HepG2 (cell line): ENCODE measurements at regions not wholly inside any gene's neighbourhood (a gene's known extent, or its start where the extent isn't known, plus 50 kb on each side); places are given as distances from the start of the nearest gene placed in this dataset.

Experiments
- ATAC-seq: fragments of 200-7000 bp; cut with Tn5 transposase; 3 replicates; pipeline ENCODE4 v1.9.1; 2020; ENCODE audit warnings: mild to moderate bottlenecking, moderate library complexity
- BruUV-seq: library from RNA; stranded (reverse); fragments of 400-500 nt; replicated peaks from 2 replicates; lab custom pipeline; 2021; lab: Mats Ljungman, UMichigan
- CTCF ChIA-PET: fragments of 300-600 bp; formaldehyde crosslinking; extraction: SDS; loops from one replicate; lab custom pipeline; 2021; ENCODE audit warnings: low total read pairs, inconsistent platforms, low intra/inter-chr PET ratio; lab: Yijun Ruan, JAX
- POLR2A ChIA-PET: fragments of 350-600 bp; sonication (Branson Sonifier 250); formaldehyde crosslinking; loops from one replicate; lab custom pipeline; 2020; ENCODE audit warnings: antibody characterized with exemption, inconsistent platforms; lab: Yijun Ruan, JAX
- DNase-seq: peaks from one replicate; pipeline ENCODE4 v3.0.0-alpha.2; 2015; ENCODE audit warnings: low spot score
- FAIRE-seq: peaks from 3 replicates; lab custom pipeline; 2011; peaks lifted over from hg19 to GRCh38; lab: Jason Lieb, UNC
- H2AFZ ChIP-seq: one replicate; pipeline ENCODE4 v1.6.1; 2011; ENCODE audit warnings: low read length, inconsistent platforms
- H3K27ac ChIP-seq: fragments of 300-600 bp; 3 replicates; pipeline ENCODE4 v1.8.0; 2011; ENCODE audit warnings: mixed run types, mild to moderate bottlenecking, mixed read lengths, low read length, inconsistent platforms; ENCODE audit not compliant: insufficient read depth; ENCODE audit errors: extremely low read length
- H3K27me3 ChIP-seq, 2 experiments: fragments of 200-600 bp in 1 of 2; 2 replicates in 1 of 2; 3 replicates in 1 of 2; pipeline versions ENCODE4 v1.6.0 to v1.8.0; 2011; ENCODE audit warnings: low read length in 2 of 2, mild to moderate bottlenecking in 2 of 2, moderate library complexity in 2 of 2, inconsistent platforms in 1 of 2; ENCODE audit not compliant: insufficient read depth in 2 of 2, control insufficient read depth in 1 of 2
- H3K36me3 ChIP-seq, 2 experiments: fragments of 200-600 bp in 1 of 2; replicated peaks in 1 of 2; 2 replicates in 1 of 2; 3 replicates in 1 of 2; pipeline versions ENCODE4 v1.5.1 to v1.8.0; 2011; ENCODE audit warnings: low read length in 2 of 2, inconsistent platforms in 1 of 2; ENCODE audit not compliant: insufficient read depth in 2 of 2, control insufficient read depth in 1 of 2
- H3K4me1 ChIP-seq: 2 replicates; pipeline ENCODE4 v1.5.1; 2012; ENCODE audit warnings: low read length, inconsistent platforms; ENCODE audit not compliant: insufficient read depth
- H3K4me2 ChIP-seq: 2 replicates; pipeline ENCODE4 v1.6.0; 2011; ENCODE audit warnings: low read depth, low read length, inconsistent platforms
- H3K4me3 ChIP-seq, 3 experiments: fragments of 200-600 bp in 1 of 3; sonication (generic), shearing (Covaris generic) in 1 of 3; replicated peaks in 1 of 3; 2 replicates each; pipeline ENCODE4 v1.5.1; 2011 to 2016; ENCODE audit warnings: low read length in 3 of 3, inconsistent platforms in 2 of 3, low read depth in 2 of 3, mild to moderate bottlenecking in 2 of 3, control low read depth in 1 of 3, mixed read lengths in 1 of 3; ENCODE audit not compliant: insufficient read depth in 1 of 3
- H3K79me2 ChIP-seq: one replicate; pipeline ENCODE4 v1.6.1; 2011; ENCODE audit warnings: low read length, inconsistent platforms; ENCODE audit not compliant: insufficient read depth
- H3K9ac ChIP-seq: 2 replicates; pipeline ENCODE4 v1.6.0; 2011; ENCODE audit warnings: mild to moderate bottlenecking, low read depth, low read length, inconsistent platforms; ENCODE audit not compliant: insufficient read depth
- H3K9me3 ChIP-seq: 2 replicates; pipeline ENCODE4 v1.5.1; 2012; ENCODE audit warnings: mild to moderate bottlenecking, low read length
- H4K20me1 ChIP-seq: 2 replicates; pipeline ENCODE4 v1.6.0; 2011; ENCODE audit warnings: inconsistent platforms, mild to moderate bottlenecking, low read length, moderate library complexity; ENCODE audit not compliant: insufficient read depth
- ARHGAP35 ChIP-seq: sonication (generic); formaldehyde crosslinking; IDR thresholded peaks from 2 replicates; pipeline ENCODE4 v1.9.0; 2022; ENCODE audit warnings: mild to moderate bottlenecking, inconsistent platforms, moderate library complexity, missing genetic modification reagents, borderline replicate concordance
- ESRRA ChIP-seq: sonication (generic); formaldehyde crosslinking; IDR thresholded peaks from 2 replicates; pipeline ENCODE4 v1.5.1; 2020; ENCODE audit warnings: mild to moderate bottlenecking, low read depth, missing genetic modification reagents
- GTF2F1 ChIP-seq: fragments of 150-350 bp; IDR thresholded peaks from 2 replicates; pipeline ENCODE4 v1.6.1; 2014; ENCODE audit warnings: low read length
- MXD3 ChIP-seq: IDR thresholded peaks from 2 replicates; pipeline ENCODE4 v1.6.1; 2016; ENCODE audit warnings: mild to moderate bottlenecking, missing biosample characterization, missing genetic modification reagents
- NFIB ChIP-seq: sonication (generic); formaldehyde crosslinking; IDR thresholded peaks from 2 replicates; pipeline ENCODE4 v1.9.0; 2021; ENCODE audit warnings: missing genetic modification reagents, mild to moderate bottlenecking, borderline replicate concordance
- PBX3 ChIP-seq: sonication (generic); formaldehyde crosslinking; IDR thresholded peaks from 2 replicates; pipeline ENCODE4 v1.8.1; 2023; ENCODE audit warnings: missing genetic modification reagents, inconsistent platforms, borderline replicate concordance
- SATB2 ChIP-seq: sonication (generic); formaldehyde crosslinking; IDR thresholded peaks from 2 replicates; pipeline ENCODE4 v1.5.0; 2020; ENCODE audit warnings: missing genetic modification reagents
- TFAP4 ChIP-seq: sonication (generic); IDR thresholded peaks from 2 replicates; pipeline ENCODE4 v1.6.1; 2016; ENCODE audit warnings: low read depth, borderline replicate concordance
- TRIM24 ChIP-seq: sonication (generic); formaldehyde crosslinking; IDR thresholded peaks from 2 replicates; pipeline ENCODE4 v1.8.0; 2022; ENCODE audit warnings: mild to moderate bottlenecking, missing genetic modification reagents
- ZFP41 ChIP-seq: sonication (generic); formaldehyde crosslinking; IDR thresholded peaks from 2 replicates; pipeline ENCODE4 v1.4.0; 2020; ENCODE audit warnings: mild to moderate bottlenecking, missing genetic modification reagents, borderline replicate concordance
- ZNF260 ChIP-seq: sonication (generic); formaldehyde crosslinking; IDR thresholded peaks from 2 replicates; pipeline ENCODE4 v1.4.0; 2020; ENCODE audit warnings: missing genetic modification reagents, low read depth, mild to moderate bottlenecking, borderline replicate concordance
- ZNF276 ChIP-seq: sonication (generic); formaldehyde crosslinking; IDR thresholded peaks from 2 replicates; pipeline ENCODE4 v1.4.0; 2020; ENCODE audit warnings: mild to moderate bottlenecking, low read depth, missing genetic modification reagents
- ZNF350 ChIP-seq: sonication (generic); formaldehyde crosslinking; IDR thresholded peaks from 2 replicates; pipeline ENCODE4 v1.4.0; 2020; ENCODE audit warnings: mild to moderate bottlenecking, low read depth, missing genetic modification reagents, borderline replicate concordance
- ZNF367 ChIP-seq: sonication (generic); formaldehyde crosslinking; IDR thresholded peaks from 2 replicates; pipeline ENCODE4 v1.4.0; 2020; ENCODE audit warnings: missing genetic modification reagents, borderline replicate concordance
- ZNF501 ChIP-seq: sonication (generic); formaldehyde crosslinking; IDR thresholded peaks from 2 replicates; pipeline ENCODE4 v1.5.1; 2020; ENCODE audit warnings: mild to moderate bottlenecking, moderate library complexity, missing genetic modification reagents
- ZNF674 ChIP-seq: sonication (generic); formaldehyde crosslinking; IDR thresholded peaks from 2 replicates; pipeline ENCODE4 v1.5.0; 2020; ENCODE audit warnings: low read depth, mild to moderate bottlenecking, missing genetic modification reagents
- WGBS: methylation state at CpG from one replicate; pipeline ENCODE4 v1.1.6; 2017; ENCODE audit warnings: low lambda C conversion rate; 5-methylcytosine and 5-hydroxymethylcytosine counted together
- in situ Hi-C: cut with HindIII; loops from 2 replicates; pipeline ENCODE4 v1.10.0; 2017; ENCODE audit warnings: low pct_unique_long_range_greater_than_20kb; ENCODE audit not compliant: extremely low pct_ligation_motif_present
- intact Hi-C: fragments of 100-400 bp; cut with micrococcal nuclease; formaldehyde crosslinking; loops from one replicate; pipeline ENCODE4 v1.10.0; 2022; ENCODE audit not compliant: unreplicated experiment

GRCh38 chr3:135582800-135583199 is 382.7 kb upstream of the PPP2R3A start:
- H3K9me3 ChIP-seq, result no peaks in the 10 kb centered on the region
- no peak overlapping the region for H3K4me3 ChIP-seq
- no peak overlapping the region for H3K9ac ChIP-seq
- no peak for DNase-seq
- in situ Hi-C loops, result no loop called here
- 2% methylated on average over 3 of the region's 3 CpGs for WGBS
- no peak overlapping the region for H2AFZ ChIP-seq
- H3K27ac ChIP-seq, result no peak overlapping the region
- TF ChIP-seq TRIM24 (CRISPR knock-in tag), result no peak
- TF ChIP-seq ZNF674 (CRISPR knock-in tag), result no peak
- TF ChIP-seq ZFP41 (CRISPR knock-in tag), result no peak
- TF ChIP-seq NFIB (CRISPR knock-in tag), result no peak
- no peak for TF ChIP-seq MXD3
- TF ChIP-seq ZNF260, result no peak
- TF ChIP-seq ZNF350, result no peak
- TF ChIP-seq ESRRA (CRISPR knock-in tag), result no peak
- TF ChIP-seq ZNF501 (CRISPR knock-in tag), result no peak
- no peak for TF ChIP-seq PBX3 (CRISPR knock-in tag)
- no peak for TF ChIP-seq GTF2F1
- no peak for TF ChIP-seq SATB2
- TF ChIP-seq ZNF367 (CRISPR knock-in tag), result no peak
- TF ChIP-seq ZNF276, result no peak
- no peak for TF ChIP-seq TFAP4
- TF ChIP-seq ARHGAP35 (CRISPR knock-in tag), result no peak
- ATAC-seq, result no peak
- H3K27me3 ChIP-seq, result 0 out of 5 replicates have a peak, but pooled peaks cover 0 to 1% of the 10 kb centered on the region in 2 experiments
- POLR2A ChIA-PET, result no interaction called here
- no peak for FAIRE-seq
- H3K4me2 ChIP-seq, result no peak overlapping the region
- intact Hi-C loops, result no loop called here
- no peaks in the 10 kb centered on the region for H3K36me3 ChIP-seq
- H3K4me1 ChIP-seq, result no peaks in the 10 kb centered on the region
- CTCF ChIA-PET, result no interaction called here
- no peaks in the 10 kb centered on the region for H4K20me1 ChIP-seq
- H3K79me2 ChIP-seq, result no peaks in the 10 kb centered on the region
- BruUV-seq, result no TSS peak
